Astrocyte (in vitro differentiated cells and primary cell): ENCODE measurements at regions not wholly inside any gene's neighbourhood (a gene's known extent, or its start where the extent isn't known, plus 50 kb on each side); places are given as distances from the start of the nearest gene placed in this dataset.
"Not testable (repeated sequence)": the region's sequence is repeated elsewhere in the genome, so short reads cannot be mapped to it uniquely, and the experiment has no call there.

Experiments
- DNase-seq: peaks from one replicate; pipeline ENCODE4 v3.0.0-alpha.2; 2010; ENCODE audit warnings: low read depth
- FAIRE-seq: peaks from 2 replicates; lab custom pipeline; 2011; peaks lifted over from hg19 to GRCh38; lab: Jason Lieb, UNC
- H2AFZ ChIP-seq: 2 replicates; pipeline ENCODE4 v1.6.0; 2012; ENCODE audit warnings: low read depth, low read length, inconsistent platforms
- H3K27ac ChIP-seq: 2 replicates; pipeline ENCODE4 v1.5.1; 2011; ENCODE audit warnings: low read depth, low read length, inconsistent platforms
- H3K27me3 ChIP-seq: 2 replicates; pipeline ENCODE4 v1.6.0; 2011; ENCODE audit warnings: low read length, inconsistent platforms; ENCODE audit not compliant: insufficient read depth
- H3K36me3 ChIP-seq: 2 replicates; pipeline ENCODE4 v1.5.1; 2011; ENCODE audit warnings: low read length, inconsistent platforms; ENCODE audit not compliant: insufficient read depth
- H3K4me1 ChIP-seq: 2 replicates; pipeline ENCODE4 v1.5.1; 2011; ENCODE audit warnings: low read length, inconsistent platforms; ENCODE audit not compliant: insufficient read depth
- H3K4me2 ChIP-seq: 2 replicates; pipeline ENCODE4 v1.6.0; 2012; ENCODE audit warnings: low read length, inconsistent platforms
- H3K4me3 ChIP-seq: 2 replicates; pipeline ENCODE4 v1.5.1; 2011; ENCODE audit warnings: low read depth, mild to moderate bottlenecking, low read length, inconsistent platforms; ENCODE audit not compliant: insufficient read depth
- H3K79me2 ChIP-seq: 2 replicates; pipeline ENCODE4 v1.6.0; 2012; ENCODE audit warnings: mild to moderate bottlenecking, low read length, inconsistent platforms; ENCODE audit not compliant: insufficient read depth
- H3K9ac ChIP-seq: 2 replicates; pipeline ENCODE4 v1.6.0; 2012; ENCODE audit warnings: mild to moderate bottlenecking, low read length, inconsistent platforms
- H3K9me3 ChIP-seq: 2 replicates; pipeline ENCODE4 v1.5.1; 2012; ENCODE audit warnings: low read depth, mild to moderate bottlenecking, low read length, inconsistent platforms; ENCODE audit not compliant: insufficient read depth
- H4K20me1 ChIP-seq: 2 replicates; pipeline ENCODE4 v1.6.0; 2012; ENCODE audit warnings: low read length, inconsistent platforms; ENCODE audit not compliant: insufficient read depth
- H3K27ac Mint-ChIP-seq: one replicate; pipeline ENCODE4 v1.8.0; 2021; ENCODE audit warnings: mild to moderate bottlenecking, mixed read lengths; ENCODE audit not compliant: unreplicated experiment
- H3K27me3 Mint-ChIP-seq: one replicate; pipeline ENCODE4 v1.8.0; 2021; ENCODE audit warnings: low read depth, mixed read lengths; ENCODE audit not compliant: unreplicated experiment
- H3K36me3 Mint-ChIP-seq: one replicate; pipeline ENCODE4 v1.8.0; 2021; ENCODE audit warnings: low read depth, mixed read lengths; ENCODE audit not compliant: unreplicated experiment
- H3K4me1 Mint-ChIP-seq: one replicate; pipeline ENCODE4 v1.8.0; 2021; ENCODE audit warnings: low read depth, mixed read lengths; ENCODE audit not compliant: unreplicated experiment
- H3K4me3 Mint-ChIP-seq: one replicate; pipeline ENCODE4 v1.8.0; 2021; ENCODE audit warnings: mild to moderate bottlenecking, moderate library complexity, mixed read lengths; ENCODE audit not compliant: unreplicated experiment
- H3K9me3 Mint-ChIP-seq: one replicate; pipeline ENCODE4 v1.8.0; 2021; ENCODE audit warnings: mild to moderate bottlenecking, mixed read lengths; ENCODE audit not compliant: unreplicated experiment
- EZH2 ChIP-seq: IDR thresholded peaks from 2 replicates; pipeline ENCODE4 v1.6.1; 2012; ENCODE audit warnings: mild to moderate bottlenecking, low read length, inconsistent platforms; ENCODE audit not compliant: insufficient read depth
- TF ChIP-seq, protein P1 (sequence below): IDR thresholded peaks from 2 replicates; pipeline ENCODE4 v1.5.1; 2011; ENCODE audit warnings: low read depth, mild to moderate bottlenecking, inconsistent platforms, low read length, moderate library complexity; ENCODE audit not compliant: insufficient read depth

DNA sequence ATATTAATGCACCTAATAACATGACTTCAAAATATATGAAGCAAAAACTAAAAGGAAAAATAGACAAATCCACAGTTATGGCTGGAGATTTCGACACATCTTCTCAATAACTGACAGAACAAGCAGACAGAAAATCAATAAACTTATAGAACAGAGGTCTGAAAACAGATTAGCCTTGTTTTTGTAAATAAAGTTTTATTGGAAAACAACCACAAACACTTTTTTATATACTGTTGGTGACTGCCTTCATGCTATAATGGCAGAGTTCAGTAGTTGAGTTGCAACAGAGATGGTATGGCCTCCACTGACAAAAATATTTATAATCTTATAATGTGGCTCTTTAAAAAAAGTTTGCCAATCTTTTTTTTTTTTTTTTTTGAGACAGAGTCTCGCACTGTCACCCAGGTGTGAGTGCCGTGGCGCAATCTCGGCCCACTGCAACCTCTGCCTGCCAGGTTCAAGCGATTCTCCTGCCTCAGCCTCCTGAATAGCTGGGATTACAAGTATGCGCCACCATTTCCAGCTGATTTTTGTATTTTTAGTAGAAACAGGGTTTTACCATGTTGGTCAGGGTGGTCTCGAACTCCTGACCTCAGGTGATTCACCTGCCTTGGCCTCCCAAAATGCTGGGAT, 52.2 kb upstream of the GATA2 start:
- H3K36me3 Mint-ChIP-seq = peaks cover 2% of the 10 kb centered on the region
- no peak overlapping the region for H3K4me3 Mint-ChIP-seq
- Histone ChIP-seq H3K9ac (no peak overlapping the region), H3K36me3 (no peaks in the 10 kb centered on the region), H3K79me2 (no peaks in the 10 kb centered on the region), H3K4me1 (peaks cover 34% of the 10 kb centered on the region), H3K27ac (no peak overlapping the region), H3K4me2 (no peak overlapping the region), H3K9me3 (no peaks in the 10 kb centered on the region), H3K4me3 (no peak overlapping the region), H4K20me1 (no peaks in the 10 kb centered on the region), H3K27me3 (peaks cover 3% of the 10 kb centered on the region), H2AFZ (no peak overlapping the region)
- DNase-seq (no peak), FAIRE-seq (no peak)
- H3K9me3 Mint-ChIP-seq = peaks cover 12% of the 10 kb centered on the region
- TF ChIP-seq, protein P1, sequence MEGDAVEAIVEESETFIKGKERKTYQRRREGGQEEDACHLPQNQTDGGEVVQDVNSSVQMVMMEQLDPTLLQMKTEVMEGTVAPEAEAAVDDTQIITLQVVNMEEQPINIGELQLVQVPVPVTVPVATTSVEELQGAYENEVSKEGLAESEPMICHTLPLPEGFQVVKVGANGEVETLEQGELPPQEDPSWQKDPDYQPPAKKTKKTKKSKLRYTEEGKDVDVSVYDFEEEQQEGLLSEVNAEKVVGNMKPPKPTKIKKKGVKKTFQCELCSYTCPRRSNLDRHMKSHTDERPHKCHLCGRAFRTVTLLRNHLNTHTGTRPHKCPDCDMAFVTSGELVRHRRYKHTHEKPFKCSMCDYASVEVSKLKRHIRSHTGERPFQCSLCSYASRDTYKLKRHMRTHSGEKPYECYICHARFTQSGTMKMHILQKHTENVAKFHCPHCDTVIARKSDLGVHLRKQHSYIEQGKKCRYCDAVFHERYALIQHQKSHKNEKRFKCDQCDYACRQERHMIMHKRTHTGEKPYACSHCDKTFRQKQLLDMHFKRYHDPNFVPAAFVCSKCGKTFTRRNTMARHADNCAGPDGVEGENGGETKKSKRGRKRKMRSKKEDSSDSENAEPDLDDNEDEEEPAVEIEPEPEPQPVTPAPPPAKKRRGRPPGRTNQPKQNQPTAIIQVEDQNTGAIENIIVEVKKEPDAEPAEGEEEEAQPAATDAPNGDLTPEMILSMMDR = no peak
- no peak for TF ChIP-seq EZH2
- H3K4me1 Mint-ChIP-seq = peaks cover 30% of the 10 kb centered on the region
- peaks cover 6% of the 10 kb centered on the region for H3K27me3 Mint-ChIP-seq
- H3K27ac Mint-ChIP-seq = no peak overlapping the region

DNA sequence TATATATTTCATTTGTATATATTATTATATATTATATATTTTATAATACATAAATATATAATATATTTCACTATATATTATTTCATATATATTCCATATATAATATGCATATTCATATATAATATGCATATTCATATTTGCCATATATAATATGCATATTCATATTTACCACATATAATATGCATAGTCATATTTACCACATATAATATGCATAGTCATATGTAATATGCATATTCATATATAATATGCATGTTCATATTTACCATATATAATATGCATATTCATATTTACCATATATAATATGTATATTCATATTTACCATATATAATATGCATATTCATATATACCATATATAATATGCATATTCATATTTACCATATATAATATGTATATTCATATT, 51.2 kb upstream of the GATA2 start:
- FAIRE-seq = no peak

DNA sequence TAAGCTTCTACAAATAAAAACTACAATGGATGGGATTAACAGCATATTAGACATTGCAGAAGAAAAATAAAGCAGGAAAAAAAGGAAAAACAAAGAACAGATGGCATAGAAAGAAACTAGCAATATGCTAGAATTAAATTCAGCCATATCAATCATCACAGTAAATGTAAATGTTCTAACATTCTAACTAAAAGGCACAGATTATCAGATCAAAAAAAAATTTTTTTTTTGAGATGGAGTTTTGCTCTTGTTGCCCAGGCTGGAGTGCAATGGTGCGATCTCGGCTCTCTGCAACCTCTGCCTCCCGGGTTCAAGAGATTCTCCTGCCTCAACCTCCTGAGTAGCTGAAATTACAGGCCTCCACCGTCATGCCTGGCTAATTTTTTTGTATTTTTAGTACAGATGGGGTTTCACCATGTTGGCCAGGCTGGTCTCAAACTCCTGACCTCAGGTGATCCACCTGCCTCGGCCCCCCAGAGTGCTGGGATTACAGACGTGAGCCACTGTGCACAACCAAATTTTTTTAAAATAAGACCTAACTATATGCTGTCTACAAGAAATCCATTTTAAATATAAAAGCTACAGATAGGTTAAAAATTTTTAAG, 50.7 kb upstream of the GATA2 start:
- H2AFZ ChIP-seq, H3K4me3 ChIP-seq, H3K27ac ChIP-seq, DNase-seq, H3K9me3 ChIP-seq, H3K4me3 Mint-ChIP-seq, H3K27ac Mint-ChIP-seq, H3K4me2 ChIP-seq, H3K36me3 Mint-ChIP-seq, H3K79me2 ChIP-seq, H4K20me1 ChIP-seq, FAIRE-seq, H3K9ac ChIP-seq, H3K36me3 ChIP-seq, H3K27me3 ChIP-seq: not testable (repeated sequence)
- H3K9me3 Mint-ChIP-seq = peaks cover 14% of the 10 kb centered on the region
- peaks cover 18% of the 10 kb centered on the region for H3K4me1 Mint-ChIP-seq
- peaks cover 21% of the 10 kb centered on the region for H3K4me1 ChIP-seq
- H3K27me3 Mint-ChIP-seq = peaks cover 11% of the 10 kb centered on the region

More for the DNA sequence above, 51.2 kb upstream of the GATA2 start:
- H2AFZ ChIP-seq = no peak overlapping the region
- no peak for DNase-seq
- no peak overlapping the region for H3K27ac ChIP-seq
- H3K27me3 ChIP-seq = peaks cover 7% of the 10 kb centered on the region
- peaks cover 2% of the 10 kb centered on the region for H3K36me3 Mint-ChIP-seq
- H3K4me2 ChIP-seq = no peak overlapping the region
- H3K4me3 Mint-ChIP-seq = no peak overlapping the region
- H3K4me1 ChIP-seq = peaks cover 26% of the 10 kb centered on the region
- no peak for TF ChIP-seq EZH2
- TF ChIP-seq, protein P1 = no peak
- H3K36me3 ChIP-seq = no peaks in the 10 kb centered on the region
- no peaks in the 10 kb centered on the region for H3K9me3 ChIP-seq
- H3K4me1 Mint-ChIP-seq = peaks cover 23% of the 10 kb centered on the region
- H3K9me3 Mint-ChIP-seq = peaks cover 12% of the 10 kb centered on the region
- H3K27me3 Mint-ChIP-seq = peaks cover 11% of the 10 kb centered on the region
- no peak overlapping the region for H3K4me3 ChIP-seq
- no peak overlapping the region for H3K9ac ChIP-seq
- H3K27ac Mint-ChIP-seq = no peak overlapping the region
- no peaks in the 10 kb centered on the region for H3K79me2 ChIP-seq
- no peaks in the 10 kb centered on the region for H4K20me1 ChIP-seq
